ENCODE measurements at regions not wholly inside any gene's neighbourhood (a gene's known extent, or its start where the extent isn't known, plus 50 kb on each side); places are given as distances from the start of the nearest gene placed in this dataset.

DNA sequence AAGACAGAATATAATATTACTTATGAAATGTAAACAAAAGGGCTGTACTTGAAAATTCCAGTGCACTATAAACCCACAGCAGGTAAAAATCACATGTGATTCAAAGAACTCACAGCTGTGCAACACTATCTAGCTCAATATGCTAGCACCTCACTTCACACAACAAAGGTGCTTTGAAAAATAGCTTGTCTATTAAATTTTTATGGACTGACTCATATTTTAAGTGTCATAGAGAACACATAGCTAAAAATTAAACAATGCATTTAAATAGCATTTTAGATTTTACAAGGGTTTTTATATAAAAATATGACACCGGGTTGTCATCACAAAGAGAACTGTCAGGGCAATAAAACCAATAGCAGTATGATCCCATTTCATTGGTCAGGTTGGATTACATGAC is 1390.5 kb upstream of the TENM4 start:
- Histone ChIP-seq H3K23ac (ENCODE audit: insufficient read length) (no peak overlapping the region), H3K9ac (replicated peaks in 1 of 4; ENCODE audit: extremely low read depth in 1 of 4, low read depth in 3 of 4, low read length in 3 of 4) (no peak overlapping the region), H3K9me3 (ENCODE audit: insufficient read depth in 2 of 2, low read depth in 1 of 2, low read length in 1 of 2) (no peaks in the 10 kb centered on the region), H2BK12ac (ENCODE audit: low read depth, low read length) (no peak overlapping the region), H3K79me1 (ENCODE audit: low read depth, low read length) (no peaks in the 10 kb centered on the region), H2BK15ac (ENCODE audit: low read length) (no peak overlapping the region), H3K18ac (ENCODE audit: extremely low read depth, low read length) (no peak overlapping the region), H4K91ac (replicated peaks; ENCODE audit: insufficient read length, low read length) (no peak overlapping the region), H3K56ac (replicated peaks; ENCODE audit: insufficient read length, low read depth, low read length) (no peak overlapping the region), H3K27me3 (replicated peaks in 1 of 4; ENCODE audit: control insufficient read depth in 3 of 4, extremely low read depth in 1 of 4, insufficient read depth in 3 of 4, low read length in 3 of 4) (no peaks in the 10 kb centered on the region), H3K4ac (replicated peaks; ENCODE audit: insufficient read length, low read depth, low read length) (no peak overlapping the region), H3K79me2 (ENCODE audit: control insufficient read depth in 1 of 2, insufficient read depth in 2 of 2, low read length in 2 of 2) (no peaks in the 10 kb centered on the region), H2BK5ac (ENCODE audit: low read depth, low read length) (no peak overlapping the region), H3K4me1 (replicated peaks in 1 of 4; ENCODE audit: control insufficient read depth in 3 of 4, insufficient read depth in 4 of 4, low read length in 3 of 4) (no peaks in the 10 kb centered on the region), H2BK120ac (replicated peaks; ENCODE audit: low read depth, low read length) (no peak overlapping the region), H4K20me1 (replicated peaks in 1 of 2; ENCODE audit: control insufficient read depth in 1 of 2, insufficient read depth in 2 of 2, low read length in 2 of 2) (no peaks in the 10 kb centered on the region), H4K8ac (ENCODE audit: extremely low read depth, insufficient read depth, low read length) (no peak overlapping the region), H2AFZ (ENCODE audit: low read length) (no peak overlapping the region), H4K5ac (ENCODE audit: insufficient read length, low read depth, low read length) (no peak overlapping the region), H3K14ac (ENCODE audit: insufficient read length) (no peak overlapping the region), H2AK5ac (ENCODE audit: low read depth, low read length) (no peak overlapping the region), H3K36me3 (ENCODE audit: control insufficient read depth in 2 of 4, insufficient read depth in 4 of 4, low read length in 3 of 4) (no peaks in the 10 kb centered on the region), H3K4me3 (ENCODE audit: extremely low read depth in 1 of 4, insufficient read depth in 2 of 4, low read depth in 3 of 4, low read length in 4 of 4) (no peak overlapping the region), H2BK20ac (ENCODE audit: low read length) (no peak overlapping the region), H3K23me2 (ENCODE audit: low read depth, low read length) (no peaks in the 10 kb centered on the region), H3K4me2 (ENCODE audit: insufficient read depth in 1 of 2, low read depth in 2 of 2, low read length in 2 of 2) (no peak overlapping the region), H3K27ac (ENCODE audit: low read depth, low read length) (no peak overlapping the region)
- POLR2A ChIA-PET (ENCODE audit: partially characterized antibody) = no interaction called here
- CTCF ChIA-PET (ENCODE audit: partially characterized antibody) = interaction anchor here (1.0 kb wide), 1 partner anchor 11 kb away, joined by 3 read pairs; no protein-coding TSS in a partner anchor
- no peak for DNase-seq (ENCODE audit: low read depth in 1 of 2, low spot score in 2 of 2)
- WGBS, 2 experiments (ENCODE audit: extremely low coverage in 1 of 2, insufficient coverage in 1 of 2, insufficient read length in 1 of 2, insufficient replicate concordance in 2 of 2, low coverage in 1 of 2, low lambda C conversion rate in 2 of 2, missing lambda C conversion rate in 1 of 2) = 94% methylated on average over 1 of the region's 1 CpG; no CpG with 5 or more reads in 1 of the 2 experiments
- no peak for FAIRE-seq
- TF ChIP-seq EZH2 (IDR thresholded peaks at IDR 0.05; ENCODE audit: low read depth, low read length, severe bottlenecking) = no peak
- no peak for TF ChIP-seq POU5F1 (IDR thresholded peaks at IDR 0.05; ENCODE audit: low read depth, low read length)
- TF ChIP-seq BCL11A (IDR thresholded peaks at IDR 0.05; ENCODE audit: low read depth in 2 of 2, low read length in 2 of 2) = no peak
- no peak for TF ChIP-seq SUZ12 (IDR thresholded peaks at IDR 0.05; ENCODE audit: low read length)
- no peak for TF ChIP-seq JUN (IDR thresholded peaks at IDR 0.05; ENCODE audit: low read depth, low read length)
- TF ChIP-seq YY1 (IDR thresholded peaks at IDR 0.05; ENCODE audit: low read depth, low read length) = no peak
- no peak for TF ChIP-seq BACH1 (IDR thresholded peaks at IDR 0.05; ENCODE audit: low read length)
- TF ChIP-seq CHD2 (IDR thresholded peaks at IDR 0.05; ENCODE audit: low read length) = no peak
- TF ChIP-seq TEAD4 (IDR thresholded peaks at IDR 0.05; ENCODE audit: low read depth, low read length) = no peak
- TF ChIP-seq RXRA (IDR thresholded peaks at IDR 0.05; ENCODE audit: insufficient read depth, low read depth, low read length) = no peak
- TF ChIP-seq, protein P1, sequence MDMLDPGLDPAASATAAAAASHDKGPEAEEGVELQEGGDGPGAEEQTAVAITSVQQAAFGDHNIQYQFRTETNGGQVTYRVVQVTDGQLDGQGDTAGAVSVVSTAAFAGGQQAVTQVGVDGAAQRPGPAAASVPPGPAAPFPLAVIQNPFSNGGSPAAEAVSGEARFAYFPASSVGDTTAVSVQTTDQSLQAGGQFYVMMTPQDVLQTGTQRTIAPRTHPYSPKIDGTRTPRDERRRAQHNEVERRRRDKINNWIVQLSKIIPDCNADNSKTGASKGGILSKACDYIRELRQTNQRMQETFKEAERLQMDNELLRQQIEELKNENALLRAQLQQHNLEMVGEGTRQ (IDR thresholded peaks at IDR 0.05; ENCODE audit: low read length) = no peak
- TF ChIP-seq SP2 (IDR thresholded peaks at IDR 0.05; ENCODE audit: low read length) = no peak
- no peak for TF ChIP-seq SIRT6 (IDR thresholded peaks at IDR 0.05; ENCODE audit: low read length)
- no peak for TF ChIP-seq POLR2AphosphoS5 (IDR thresholded peaks at IDR 0.05; ENCODE audit: low read depth, low read length)

Measured in H1 (cell line).